LNCAP (cell line): ENCODE measurements at regions not wholly inside any gene's neighbourhood (a gene's known extent, or its start where the extent isn't known, plus 50 kb on each side); places are given as distances from the start of the nearest gene placed in this dataset.

Experiments
- CTCF ChIP-seq: fragments of 450-650 bp; IDR thresholded peaks from 2 replicates; pipeline ENCODE4 v1.5.1; 2017; ENCODE audit warnings: mild to moderate bottlenecking

GRCh38 chr22:48511781-48512327 is 1315.8 kb downstream of the BRD1 start:
- no peak for TF ChIP-seq CTCF

DNA sequence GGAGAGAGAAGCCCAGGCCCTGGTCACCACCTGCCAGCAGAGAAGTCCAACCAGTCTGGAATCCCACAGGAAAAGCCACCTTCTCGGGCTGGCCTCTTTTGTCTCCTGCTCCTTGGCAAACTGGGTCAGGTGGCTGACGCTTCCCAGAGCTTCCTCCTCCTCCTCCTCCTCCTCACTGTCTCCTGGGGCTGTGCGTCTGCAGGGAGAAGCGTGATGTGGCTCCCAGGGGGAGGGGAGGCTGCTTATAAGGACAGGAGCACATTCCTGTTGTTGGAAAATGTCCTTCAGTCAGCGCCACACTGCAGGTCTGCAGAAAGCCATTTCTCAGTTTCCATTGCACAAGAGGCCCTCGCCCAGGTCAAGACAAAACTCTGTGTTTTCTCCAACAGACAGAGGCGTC is 1316.5 kb downstream of the BRD1 start:
- no peak for TF ChIP-seq CTCF

DNA sequence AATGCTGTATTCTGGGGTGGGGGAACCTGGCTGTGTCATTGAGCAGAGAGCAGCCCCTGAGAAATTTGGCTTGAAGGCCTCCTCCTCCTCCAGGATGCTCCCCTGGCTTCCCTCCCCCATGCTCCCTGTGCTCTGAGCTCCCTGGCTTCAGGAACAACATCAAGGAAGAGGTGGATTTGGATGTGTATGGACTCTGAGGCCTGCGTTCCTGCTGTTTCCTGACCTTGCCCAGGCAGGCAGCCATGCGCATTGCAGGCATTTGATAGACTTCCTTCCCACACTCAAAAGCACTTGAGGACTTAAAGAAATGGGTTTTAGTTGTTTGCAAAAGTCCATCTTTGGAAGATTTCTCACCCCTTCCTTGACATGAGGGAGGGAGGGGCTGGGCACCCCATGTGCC is 1317.1 kb downstream of the BRD1 start:
- TF ChIP-seq CTCF = no peak

GRCh38 chr22:48507595-48508350 is 1319.9 kb downstream of the BRD1 start:
- TF ChIP-seq CTCF = no peak

DNA sequence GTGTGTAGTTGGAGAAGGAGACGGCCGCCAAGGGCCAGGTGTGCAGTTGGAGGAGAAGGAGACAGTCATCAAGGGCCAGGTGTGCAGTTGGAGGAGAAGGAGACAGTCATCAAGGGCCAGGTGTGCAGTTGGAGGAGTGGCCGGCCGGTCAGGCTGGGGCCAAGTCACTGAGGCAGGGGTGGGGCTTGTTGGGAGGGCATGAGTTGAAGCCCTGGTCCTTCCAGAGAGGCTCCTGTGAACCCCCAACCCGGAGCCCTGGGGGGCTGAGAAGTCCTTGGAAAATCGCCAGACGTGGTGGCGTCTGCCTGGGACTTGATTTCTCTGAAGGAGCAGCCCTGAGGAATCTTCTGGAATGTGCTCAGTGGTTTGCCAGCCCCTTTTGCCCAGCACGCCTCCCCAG is 1320.5 kb downstream of the BRD1 start:
- TF ChIP-seq CTCF = no peak

- no peak for TF ChIP-seq CTCF
Observed at GRCh38 chr22:48506506-48507145, 1321.0 kb downstream of the BRD1 start.

DNA sequence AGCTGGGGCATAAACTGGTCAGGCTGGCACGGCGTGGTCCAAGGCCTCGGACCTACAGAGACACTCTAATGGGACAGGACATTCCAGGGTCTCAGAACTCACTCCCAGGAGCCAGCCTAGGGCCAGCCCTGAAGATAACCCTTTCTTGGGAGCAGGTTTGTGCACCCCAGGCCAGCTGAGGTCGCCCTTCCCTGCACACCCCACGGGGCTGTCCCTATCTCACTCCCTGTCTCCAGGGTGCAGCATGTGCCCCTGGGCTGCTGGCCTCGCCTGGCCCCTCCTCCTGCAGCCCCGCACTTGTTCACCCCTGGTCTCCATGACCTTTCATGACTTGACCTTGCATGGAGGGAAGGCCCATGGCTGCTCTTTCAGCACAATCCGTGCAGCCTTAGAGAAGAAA is 1321.8 kb downstream of the BRD1 start:
- TF ChIP-seq CTCF = no peak
